HepG2 (cell line): ENCODE measurements at regions not wholly inside any gene's neighbourhood (a gene's known extent, or its start where the extent isn't known, plus 50 kb on each side); places are given as distances from the start of the nearest gene placed in this dataset.

Source experiments
- CHCHD3 ChIP-seq: sonication (generic); formaldehyde crosslinking; IDR thresholded peaks from 2 replicates; pipeline ENCODE4 v1.8.0; 2022; ENCODE audit warnings: mild to moderate bottlenecking, missing genetic modification reagents, moderate library complexity
- NAIF1 ChIP-seq: sonication (generic); formaldehyde crosslinking; IDR thresholded peaks from 2 replicates; pipeline ENCODE4 v1.5.0; 2020; ENCODE audit warnings: mild to moderate bottlenecking, missing genetic modification reagents, borderline replicate concordance
- NCOA2 ChIP-seq: sonication (generic); formaldehyde crosslinking; IDR thresholded peaks from 2 replicates; pipeline ENCODE4 v1.8.0; 2022; ENCODE audit warnings: inconsistent platforms
- NFAT5 ChIP-seq: sonication (generic); formaldehyde crosslinking; IDR thresholded peaks from 2 replicates; pipeline ENCODE4 v1.4.0; 2020; ENCODE audit warnings: missing genetic modification reagents
- PAWR ChIP-seq: sonication (generic); formaldehyde crosslinking; IDR thresholded peaks from 2 replicates; pipeline ENCODE4 v1.4.0; 2020; ENCODE audit warnings: missing genetic modification reagents, mild to moderate bottlenecking, borderline replicate concordance
- RARA ChIP-seq: IDR thresholded peaks from 2 replicates; pipeline ENCODE4 v1.6.1; 2016; ENCODE audit warnings: missing genetic modification reagents, missing compliant biosample characterization
- RNF2 ChIP-seq: fragments of 450-650 bp; conservative IDR thresholded peaks from 2 replicates; pipeline ENCODE4 v1.6.1; 2016; ENCODE audit warnings: low read depth
- ZBTB3 ChIP-seq: sonication (generic); formaldehyde crosslinking; IDR thresholded peaks from 2 replicates; pipeline ENCODE4 v1.4.0; 2020; ENCODE audit warnings: low read depth, mild to moderate bottlenecking, moderate library complexity, missing genetic modification reagents, borderline replicate concordance
- ZFP62 ChIP-seq: sonication (generic); formaldehyde crosslinking; IDR thresholded peaks from 2 replicates; pipeline ENCODE4 v1.4.0; 2020; ENCODE audit warnings: missing genetic modification reagents
- ZNF296 ChIP-seq: sonication (generic); formaldehyde crosslinking; conservative IDR thresholded peaks from 2 replicates; pipeline ENCODE4 v1.5.0; 2020; ENCODE audit warnings: mild to moderate bottlenecking, missing genetic modification reagents
- ZNF44 ChIP-seq: sonication (generic); formaldehyde crosslinking; IDR thresholded peaks from 2 replicates; pipeline ENCODE4 v1.5.1; 2020; ENCODE audit warnings: mild to moderate bottlenecking, missing genetic modification reagents
- ZNF513 ChIP-seq: sonication (generic); formaldehyde crosslinking; conservative IDR thresholded peaks from 2 replicates; pipeline ENCODE4 v1.5.0; 2020; ENCODE audit warnings: missing genetic modification reagents
- TF ChIP-seq, protein P1 (sequence below): sonication (generic); formaldehyde crosslinking; IDR thresholded peaks from 2 replicates; pipeline ENCODE4 v1.4.0; 2020; ENCODE audit warnings: missing genetic modification reagents, borderline replicate concordance
- TF ChIP-seq, protein P2 (sequence below): sonication (generic); formaldehyde crosslinking; IDR thresholded peaks from 2 replicates; pipeline ENCODE4 v1.9.0; 2021; ENCODE audit warnings: missing genetic modification reagents, mild to moderate bottlenecking, borderline replicate concordance
- TF ChIP-seq, protein P3 (sequence below): IDR thresholded peaks from 2 replicates; pipeline ENCODE4 v1.6.1; 2012; ENCODE audit warnings: inconsistent platforms

DNA sequence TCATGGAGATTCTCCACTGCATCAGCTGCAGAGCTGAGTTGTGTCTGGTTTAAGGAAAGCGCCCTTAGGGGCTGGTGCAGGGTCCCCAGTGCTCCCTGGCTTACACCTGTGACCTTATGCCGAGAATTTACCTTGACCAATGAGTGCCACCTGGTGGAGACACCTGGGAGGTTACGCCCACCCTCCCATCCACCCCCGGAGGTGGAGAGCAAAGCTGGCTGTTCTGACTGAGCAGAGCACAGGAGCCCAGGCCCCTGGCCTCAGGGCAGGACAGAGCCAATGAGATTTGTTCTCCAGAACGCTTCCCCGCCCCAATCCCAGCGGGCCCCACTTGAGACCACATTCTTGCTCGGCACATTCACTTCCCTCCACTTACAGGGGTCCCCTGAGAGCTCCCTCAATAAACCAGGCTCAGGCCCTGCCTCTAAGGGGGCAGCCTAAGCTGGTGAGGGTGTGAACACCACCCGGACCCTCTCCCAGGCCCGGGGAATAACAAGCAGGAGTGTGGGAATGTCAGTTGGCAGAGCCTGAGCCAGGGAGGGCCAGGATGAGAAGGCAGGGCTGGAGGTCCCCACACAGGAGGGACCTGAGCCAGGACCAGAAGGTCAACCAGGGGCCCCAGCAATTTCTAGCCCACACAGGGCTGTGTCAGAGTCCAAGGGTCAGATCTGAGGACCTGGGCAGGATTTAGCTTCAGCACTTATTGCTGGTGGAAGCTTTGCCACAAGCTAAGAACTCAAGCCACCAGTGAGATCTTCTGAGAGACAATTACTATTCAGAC lies 117.1 kb downstream of the TPRA1 start (continued):
- TF ChIP-seq ZNF44 (CRISPR knock-in tag), result no peak
- TF ChIP-seq NFAT5 (CRISPR knock-in tag), result no peak
- TF ChIP-seq ZBTB3, result no peak
- no peak for TF ChIP-seq ZNF296 (CRISPR knock-in tag)
- no peak for TF ChIP-seq RNF2
- TF ChIP-seq ZNF513 (CRISPR knock-in tag), result no peak
- TF ChIP-seq NAIF1 (CRISPR knock-in tag), result no peak
- no peak for TF ChIP-seq PAWR (CRISPR knock-in tag)
- no peak for TF ChIP-seq ZFP62
- TF ChIP-seq CHCHD3, result no peak
- peak; percentile 64 for TF ChIP-seq RARA (CRISPR knock-in tag)
- TF ChIP-seq, protein P1, sequence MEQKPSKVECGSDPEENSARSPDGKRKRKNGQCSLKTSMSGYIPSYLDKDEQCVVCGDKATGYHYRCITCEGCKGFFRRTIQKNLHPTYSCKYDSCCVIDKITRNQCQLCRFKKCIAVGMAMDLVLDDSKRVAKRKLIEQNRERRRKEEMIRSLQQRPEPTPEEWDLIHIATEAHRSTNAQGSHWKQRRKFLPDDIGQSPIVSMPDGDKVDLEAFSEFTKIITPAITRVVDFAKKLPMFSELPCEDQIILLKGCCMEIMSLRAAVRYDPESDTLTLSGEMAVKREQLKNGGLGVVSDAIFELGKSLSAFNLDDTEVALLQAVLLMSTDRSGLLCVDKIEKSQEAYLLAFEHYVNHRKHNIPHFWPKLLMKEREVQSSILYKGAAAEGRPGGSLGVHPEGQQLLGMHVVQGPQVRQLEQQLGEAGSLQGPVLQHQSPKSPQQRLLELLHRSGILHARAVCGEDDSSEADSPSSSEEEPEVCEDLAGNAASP (CRISPR knock-in tag), result peak; percentile 46; the same call in 1 of the 2 replicates
- no peak for TF ChIP-seq NCOA2 (CRISPR knock-in tag)
- TF ChIP-seq, protein P2, sequence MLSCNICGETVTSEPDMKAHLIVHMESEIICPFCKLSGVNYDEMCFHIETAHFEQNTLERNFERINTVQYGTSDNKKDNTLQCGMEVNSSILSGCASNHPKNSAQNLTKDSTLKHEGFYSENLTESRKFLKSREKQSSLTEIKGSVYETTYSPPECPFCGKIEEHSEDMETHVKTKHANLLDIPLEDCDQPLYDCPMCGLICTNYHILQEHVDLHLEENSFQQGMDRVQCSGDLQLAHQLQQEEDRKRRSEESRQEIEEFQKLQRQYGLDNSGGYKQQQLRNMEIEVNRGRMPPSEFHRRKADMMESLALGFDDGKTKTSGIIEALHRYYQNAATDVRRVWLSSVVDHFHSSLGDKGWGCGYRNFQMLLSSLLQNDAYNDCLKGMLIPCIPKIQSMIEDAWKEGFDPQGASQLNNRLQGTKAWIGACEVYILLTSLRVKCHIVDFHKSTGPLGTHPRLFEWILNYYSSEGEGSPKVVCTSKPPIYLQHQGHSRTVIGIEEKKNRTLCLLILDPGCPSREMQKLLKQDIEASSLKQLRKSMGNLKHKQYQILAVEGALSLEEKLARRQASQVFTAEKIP, result no peak
- TF ChIP-seq, protein P3, sequence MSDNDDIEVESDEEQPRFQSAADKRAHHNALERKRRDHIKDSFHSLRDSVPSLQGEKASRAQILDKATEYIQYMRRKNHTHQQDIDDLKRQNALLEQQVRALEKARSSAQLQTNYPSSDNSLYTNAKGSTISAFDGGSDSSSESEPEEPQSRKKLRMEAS, result no peak
